Sigmoid colon (tissue), 4 donors: ENCODE measurements at regions not wholly inside any gene's neighbourhood (a gene's known extent, or its start where the extent isn't known, plus 50 kb on each side); places are given as distances from the start of the nearest gene placed in this dataset.
A peak's percentile ranks its signal among the peaks of the same experiment; 100 is the strongest.

Experiments
- EP300 ChIP-seq, 4 donors: sonication (generic); formaldehyde crosslinking; IDR thresholded peaks; one replicate each; pipeline ENCODE4 v1.6.1; 2017; ENCODE audit warnings: antibody characterized with exemption in 4 of 4
- POLR2A ChIP-seq, 2 donors: fragments of 450-650 bp; IDR thresholded peaks; one replicate each; pipeline ENCODE4 v1.6.1; 2016; ENCODE audit warnings: antibody characterized with exemption in 2 of 2, mild to moderate bottlenecking in 2 of 2, moderate library complexity in 2 of 2
- POLR2AphosphoS5 ChIP-seq, 4 donors: sonication (generic); formaldehyde crosslinking; IDR thresholded peaks; one replicate each; pipeline ENCODE4 v1.6.1; 2017; ENCODE audit warnings: antibody characterized with exemption in 4 of 4
- TF ChIP-seq, protein P1 (sequence below), 4 experiments: fragments of 450-650 bp in 3 of 4; fragments of 200-600 bp in 1 of 4; IDR thresholded peaks; one replicate each; pipeline ENCODE4 v1.5.1; 2016 to 2019; ENCODE audit warnings: antibody characterized with exemption in 4 of 4, mild to moderate bottlenecking in 3 of 4, moderate library complexity in 2 of 4

DNA sequence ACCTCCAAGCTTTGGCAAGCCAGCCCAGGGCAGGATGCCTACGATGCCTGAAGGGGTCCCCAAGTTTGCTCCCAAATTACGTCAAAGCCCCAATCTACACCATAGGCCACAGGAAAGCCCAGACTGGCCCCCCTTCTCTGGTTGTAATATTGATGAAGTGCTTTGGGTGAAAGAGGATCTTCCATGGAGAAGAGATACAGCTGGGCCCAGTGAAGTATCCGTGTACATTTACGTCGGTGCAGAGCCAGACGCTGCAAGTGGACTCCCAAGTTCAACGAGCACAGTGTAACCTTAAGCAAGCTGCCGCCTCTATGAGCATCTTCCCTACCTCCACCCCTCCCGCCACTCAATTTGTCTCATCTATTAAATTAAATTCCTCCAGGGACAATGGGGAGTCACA lies 100.1 kb upstream of the TPM1 start:
- TF ChIP-seq, protein P1, sequence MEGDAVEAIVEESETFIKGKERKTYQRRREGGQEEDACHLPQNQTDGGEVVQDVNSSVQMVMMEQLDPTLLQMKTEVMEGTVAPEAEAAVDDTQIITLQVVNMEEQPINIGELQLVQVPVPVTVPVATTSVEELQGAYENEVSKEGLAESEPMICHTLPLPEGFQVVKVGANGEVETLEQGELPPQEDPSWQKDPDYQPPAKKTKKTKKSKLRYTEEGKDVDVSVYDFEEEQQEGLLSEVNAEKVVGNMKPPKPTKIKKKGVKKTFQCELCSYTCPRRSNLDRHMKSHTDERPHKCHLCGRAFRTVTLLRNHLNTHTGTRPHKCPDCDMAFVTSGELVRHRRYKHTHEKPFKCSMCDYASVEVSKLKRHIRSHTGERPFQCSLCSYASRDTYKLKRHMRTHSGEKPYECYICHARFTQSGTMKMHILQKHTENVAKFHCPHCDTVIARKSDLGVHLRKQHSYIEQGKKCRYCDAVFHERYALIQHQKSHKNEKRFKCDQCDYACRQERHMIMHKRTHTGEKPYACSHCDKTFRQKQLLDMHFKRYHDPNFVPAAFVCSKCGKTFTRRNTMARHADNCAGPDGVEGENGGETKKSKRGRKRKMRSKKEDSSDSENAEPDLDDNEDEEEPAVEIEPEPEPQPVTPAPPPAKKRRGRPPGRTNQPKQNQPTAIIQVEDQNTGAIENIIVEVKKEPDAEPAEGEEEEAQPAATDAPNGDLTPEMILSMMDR (IDR thresholded peaks at IDR 0.05), result no peak
- TF ChIP-seq POLR2A (IDR thresholded peaks at IDR 0.05) (no peak), POLR2AphosphoS5 (IDR thresholded peaks at IDR 0.05) (peak in 1 of 4 donors; percentile 14), EP300 (IDR thresholded peaks at IDR 0.05) (no peak)
